ENCODE measurements at regions not wholly inside any gene's neighbourhood (a gene's known extent, or its start where the extent isn't known, plus 50 kb on each side); places are given as distances from the start of the nearest gene placed in this dataset.

- TF ChIP-seq CTCF (IDR thresholded peaks at IDR 0.05; ENCODE audit: low read length) (no peak), EZH2 (IDR thresholded peaks at IDR 0.05; ENCODE audit: borderline replicate concordance, low read length) (no peak)
These were observed 232.3 kb downstream of the GAS1 start for GRCh38 chr9:86714999-86715398.

All from OCI-LY1 (cell line).